ENCODE measurements at regions not wholly inside any gene's neighbourhood (a gene's known extent, or its start where the extent isn't known, plus 50 kb on each side); places are given as distances from the start of the nearest gene placed in this dataset.

DNA sequence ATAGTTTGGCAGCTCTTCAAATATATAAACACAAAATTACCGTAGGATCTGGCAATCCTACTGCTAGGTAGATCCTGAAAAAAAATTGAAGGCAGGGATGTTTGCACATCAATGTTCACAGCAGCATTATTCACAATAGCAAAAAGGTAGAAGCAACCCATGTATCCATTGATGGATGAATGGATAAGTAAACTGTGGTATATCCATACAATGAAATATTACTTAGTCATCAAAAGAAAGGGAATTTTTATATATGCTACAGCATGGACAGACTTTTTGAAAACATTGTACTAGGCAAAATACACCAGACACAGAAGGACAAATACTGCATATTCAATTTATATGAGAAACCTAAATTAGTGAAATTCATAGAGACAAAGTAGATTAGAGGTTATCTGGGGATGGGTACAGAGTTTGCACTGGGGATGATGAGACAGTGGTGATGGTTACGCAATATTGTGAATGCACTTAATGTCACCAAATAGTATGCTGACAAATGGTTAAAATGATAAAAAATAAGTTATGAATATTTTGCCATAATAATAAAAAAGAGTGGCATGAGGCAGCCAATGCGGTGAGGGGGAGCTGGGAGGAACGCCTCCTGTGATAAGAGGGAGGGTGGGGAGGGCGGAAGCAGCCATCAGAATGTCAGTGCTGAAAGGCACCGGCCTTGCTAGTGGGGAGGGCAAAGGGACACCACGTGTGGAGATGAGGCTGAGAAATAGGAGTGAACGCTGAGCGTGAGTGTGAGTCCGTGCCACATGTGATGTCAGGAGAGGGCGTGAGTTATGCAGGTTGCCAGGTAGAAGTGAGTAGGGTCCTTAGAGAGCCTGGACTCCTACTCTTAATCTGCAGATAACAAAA is 386.1 kb upstream of the PODXL start:
- no peak overlapping the region for H3K4me2 ChIP-seq (ENCODE audit: insufficient read depth, low read length)
- CTCF ChIA-PET = interaction anchor here (0.6 to 5.2 kb wide), 6 partner anchors 56 to 1492 kb away, joined by 3 to 54 read pairs (median 6); no protein-coding TSS in a partner anchor
- TF ChIP-seq FOS (IDR thresholded peaks at IDR 0.05; ENCODE audit: borderline replicate concordance, insufficient read depth, low read length) (no peak), POLR2A (IDR thresholded peaks at IDR 0.05; ENCODE audit: low read depth, low read length) (no peak), POLR2AphosphoS5 (IDR thresholded peaks at IDR 0.05; ENCODE audit: insufficient read depth, low read depth, low read length) (no peak), CTCF (IDR thresholded peaks at IDR 0.05; ENCODE audit: extremely low read depth in 1 of 2, insufficient read depth in 1 of 2, low read depth in 1 of 2, low read length in 2 of 2) (no peak), EZH2 (IDR thresholded peaks at IDR 0.05; ENCODE audit: borderline replicate concordance, low read depth, low read length, severe bottlenecking) (no peak), JUN (IDR thresholded peaks at IDR 0.05; ENCODE audit: borderline replicate concordance, insufficient read depth, insufficient read length, low read depth) (no peak), GATA2 (IDR thresholded peaks at IDR 0.05; ENCODE audit: insufficient read depth, insufficient read length, low read depth, low read length) (no peak), MYC (IDR thresholded peaks at IDR 0.05; ENCODE audit: low read depth, low read length) (no peak)
- TF ChIP-seq, protein P1, sequence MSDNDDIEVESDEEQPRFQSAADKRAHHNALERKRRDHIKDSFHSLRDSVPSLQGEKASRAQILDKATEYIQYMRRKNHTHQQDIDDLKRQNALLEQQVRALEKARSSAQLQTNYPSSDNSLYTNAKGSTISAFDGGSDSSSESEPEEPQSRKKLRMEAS (IDR thresholded peaks at IDR 0.05; ENCODE audit: insufficient read depth, insufficient read length) = no peak
- H2AFZ ChIP-seq (ENCODE audit: low read depth, low read length) = no peak overlapping the region
- no peaks in the 10 kb centered on the region for H4K20me1 ChIP-seq (replicated peaks; ENCODE audit: control insufficient read depth, extremely low read depth, insufficient read depth, low read length)
- peaks cover 3% of the 10 kb centered on the region for H3K4me1 ChIP-seq (ENCODE audit: control insufficient read depth, extremely low read depth, insufficient read depth, low read length)
- FAIRE-seq (no peak), DNase-seq (ENCODE audit: low read depth, low spot score) (no peak)
- H3K79me2 ChIP-seq (ENCODE audit: control insufficient read depth, insufficient read depth, low read length) = no peaks in the 10 kb centered on the region
- H3K27ac ChIP-seq (ENCODE audit: insufficient read depth, low read depth, low read length) = no peak overlapping the region
- POLR2A ChIA-PET = no interaction called here
- peaks cover 8 to 24% of the 10 kb centered on the region in 2 experiments for H3K27me3 ChIP-seq (ENCODE audit: control insufficient read depth in 2 of 2, insufficient read depth in 2 of 2, low read length in 2 of 2)
- no peaks in the 10 kb centered on the region for H3K9me3 ChIP-seq (replicated peaks; ENCODE audit: control insufficient read depth, insufficient read depth, low read length)
- no peaks in the 10 kb centered on the region for H3K9me1 ChIP-seq (replicated peaks; ENCODE audit: control insufficient read depth, extremely low read depth, insufficient read depth, low read length)
- intact Hi-C loops (cut with micrococcal nuclease) (loop anchor here (10.0 kb wide), 2 partner anchors 248 to 432 kb away; no protein-coding TSS in a partner anchor), dilution Hi-C loops (cut with MboI; ENCODE audit: extremely low pct_ligation_motif_present, low sequenced_read_pairs) (no loop called here)
- no peaks in the 10 kb centered on the region for H3K36me3 ChIP-seq (ENCODE audit: control insufficient read depth in 2 of 2, extremely low read depth in 1 of 2, insufficient read depth in 2 of 2, low read length in 2 of 2)
- no peak overlapping the region for H3K4me3 ChIP-seq (replicated peaks in 1 of 3; ENCODE audit: insufficient read depth in 1 of 3, low read depth in 1 of 3, low read length in 3 of 3)
- H3K9ac ChIP-seq (replicated peaks; ENCODE audit: extremely low read depth, insufficient read depth, low read length) = no peak overlapping the region
- no TSS peak for BruUV-seq (replicated peaks)
